Epithelial cell of proximal tubule (primary cell): ENCODE measurements at regions not wholly inside any gene's neighbourhood (a gene's known extent, or its start where the extent isn't known, plus 50 kb on each side); places are given as distances from the start of the nearest gene placed in this dataset.
"Not testable (repeated sequence)": the region's sequence is repeated elsewhere in the genome, so short reads cannot be mapped to it uniquely, and the experiment has no call there.

Experiments used
- DNase-seq: peaks from one replicate; pipeline ENCODE4 v3.0.0-alpha.2; 2011; ENCODE audit warnings: low read depth
- H3K4me3 ChIP-seq: 2 replicates; pipeline ENCODE4 v1.5.1; 2011; ENCODE audit warnings: low read depth, mild to moderate bottlenecking, low read length
- CTCF ChIP-seq: conservative IDR thresholded peaks from 2 replicates; pipeline ENCODE4 v1.5.1; 2012; ENCODE audit warnings: low read depth, mild to moderate bottlenecking, low read length

- no peak overlapping the region for H3K4me3 ChIP-seq
- no peak for TF ChIP-seq CTCF
- DNase-seq = peak; percentile 59
These were observed 233.0 kb downstream of the EMX2 start for GRCh38 chr10:117775526-117775925.

GRCh38 chr10:117777222-117777621 is 234.7 kb downstream of the EMX2 start:
- not testable (repeated sequence) for H3K4me3 ChIP-seq
- peak; percentile 81 for DNase-seq

- no peak overlapping the region for H3K4me3 ChIP-seq
- DNase-seq = no peak
- no peak for TF ChIP-seq CTCF
These were observed 235.7 kb downstream of the EMX2 start for GRCh38 chr10:117778241-117778640.

GRCh38 chr10:117780411-117780810 is 237.9 kb downstream of the EMX2 start:
- DNase-seq = no peak
- no peak overlapping the region for H3K4me3 ChIP-seq
- no peak for TF ChIP-seq CTCF

- no peak for TF ChIP-seq CTCF
- peak; percentile 56 for DNase-seq
These were observed 238.8 kb downstream of the EMX2 start for GRCh38 chr10:117781216-117781831.

GRCh38 chr10:117782276-117782675 is 239.7 kb downstream of the EMX2 start:
- no peak for TF ChIP-seq CTCF
- peak; percentile 67 for DNase-seq

More at GRCh38 chr10:117781216-117781831, 238.8 kb downstream of the EMX2 start:
- H3K4me3 ChIP-seq = no peak overlapping the region

GRCh38 chr10:117783698-117784395 is 241.3 kb downstream of the EMX2 start:
- DNase-seq = no peak
- no peak for TF ChIP-seq CTCF

More at GRCh38 chr10:117782276-117782675, 239.7 kb downstream of the EMX2 start:
- H3K4me3 ChIP-seq = no peak overlapping the region

More at GRCh38 chr10:117783698-117784395, 241.3 kb downstream of the EMX2 start:
- H3K4me3 ChIP-seq = no peak overlapping the region
